UCSD-AML1 (cell line): ENCODE measurements at regions not wholly inside any gene's neighbourhood (a gene's known extent, or its start where the extent isn't known, plus 50 kb on each side); places are given as distances from the start of the nearest gene placed in this dataset.

ENCODE experiments used
- DNase-seq: peaks from one replicate; lab custom pipeline; 2025; ENCODE audit not compliant: unreplicated experiment; lab: John Stamatoyannopoulos, UW

- DNase-seq = no peak
Observed at GRCh38 chr12:87120440-87120839, 864.2 kb upstream of the MGAT4C start.

- DNase-seq = no peak
Observed at GRCh38 chr12:87119713-87120112, 863.5 kb upstream of the MGAT4C start.

GRCh38 chr12:87117526-87117925, 861.3 kb upstream of the MGAT4C start:
- no peak for DNase-seq

GRCh38 chr12:87116780-87117179, 860.6 kb upstream of the MGAT4C start:
- DNase-seq = no peak

- no peak for DNase-seq
Observed at GRCh38 chr12:87112571-87113345, 856.6 kb upstream of the MGAT4C start.

GRCh38 chr12:87107766-87108165, 851.6 kb upstream of the MGAT4C start:
- DNase-seq = no peak

- DNase-seq = no peak
Observed at GRCh38 chr12:87107270-87107669, 851.1 kb upstream of the MGAT4C start.

- DNase-seq = no peak
Observed at GRCh38 chr12:87096082-87096585, 839.9 kb upstream of the MGAT4C start.

- DNase-seq = no peak
Observed at GRCh38 chr12:87094356-87094755, 838.2 kb upstream of the MGAT4C start.

GRCh38 chr12:87092421-87092820, 836.2 kb upstream of the MGAT4C start:
- no peak for DNase-seq

- no peak for DNase-seq
Observed at GRCh38 chr12:87086118-87086891, 830.1 kb upstream of the MGAT4C start.

GRCh38 chr12:87085286-87085685, 829.1 kb upstream of the MGAT4C start:
- DNase-seq = no peak

- no peak for DNase-seq
Observed at GRCh38 chr12:87082756-87083155, 826.6 kb upstream of the MGAT4C start.

- DNase-seq = no peak
Observed at GRCh38 chr12:87074781-87075180, 818.6 kb upstream of the MGAT4C start.

- DNase-seq = no peak
Observed at GRCh38 chr12:87066326-87066725, 810.1 kb upstream of the MGAT4C start.

- DNase-seq = no peak
Observed at GRCh38 chr12:87059231-87059630, 803.0 kb upstream of the MGAT4C start.

GRCh38 chr12:87054226-87054625, 798.0 kb upstream of the MGAT4C start:
- DNase-seq = no peak

GRCh38 chr12:87051621-87052020, 795.4 kb upstream of the MGAT4C start:
- no peak for DNase-seq

- DNase-seq = no peak
Observed at GRCh38 chr12:87047691-87048090, 791.5 kb upstream of the MGAT4C start.

- no peak for DNase-seq
Observed at GRCh38 chr12:87039536-87039935, 783.3 kb upstream of the MGAT4C start.

GRCh38 chr12:87038098-87038497, 781.9 kb upstream of the MGAT4C start:
- DNase-seq = no peak

- no peak for DNase-seq
Observed at GRCh38 chr12:87025976-87026375, 769.8 kb upstream of the MGAT4C start.
